ENCODE measurements at regions not wholly inside any gene's neighbourhood (a gene's known extent, or its start where the extent isn't known, plus 50 kb on each side); places are given as distances from the start of the nearest gene placed in this dataset.

GRCh38 chr16:8377864-8378263 is 212.4 kb downstream of the TMEM114 start:
- TF ChIP-seq, protein P1, sequence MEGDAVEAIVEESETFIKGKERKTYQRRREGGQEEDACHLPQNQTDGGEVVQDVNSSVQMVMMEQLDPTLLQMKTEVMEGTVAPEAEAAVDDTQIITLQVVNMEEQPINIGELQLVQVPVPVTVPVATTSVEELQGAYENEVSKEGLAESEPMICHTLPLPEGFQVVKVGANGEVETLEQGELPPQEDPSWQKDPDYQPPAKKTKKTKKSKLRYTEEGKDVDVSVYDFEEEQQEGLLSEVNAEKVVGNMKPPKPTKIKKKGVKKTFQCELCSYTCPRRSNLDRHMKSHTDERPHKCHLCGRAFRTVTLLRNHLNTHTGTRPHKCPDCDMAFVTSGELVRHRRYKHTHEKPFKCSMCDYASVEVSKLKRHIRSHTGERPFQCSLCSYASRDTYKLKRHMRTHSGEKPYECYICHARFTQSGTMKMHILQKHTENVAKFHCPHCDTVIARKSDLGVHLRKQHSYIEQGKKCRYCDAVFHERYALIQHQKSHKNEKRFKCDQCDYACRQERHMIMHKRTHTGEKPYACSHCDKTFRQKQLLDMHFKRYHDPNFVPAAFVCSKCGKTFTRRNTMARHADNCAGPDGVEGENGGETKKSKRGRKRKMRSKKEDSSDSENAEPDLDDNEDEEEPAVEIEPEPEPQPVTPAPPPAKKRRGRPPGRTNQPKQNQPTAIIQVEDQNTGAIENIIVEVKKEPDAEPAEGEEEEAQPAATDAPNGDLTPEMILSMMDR (optimal IDR thresholded peaks at IDR 0.05 in 1 of 3, IDR thresholded peaks at IDR 0.05 in 1 of 3, conservative IDR thresholded peaks at IDR 0.05 in 1 of 3; ENCODE audit: extremely low read depth in 1 of 3, insufficient read depth in 2 of 3, low read length in 3 of 3): no peak
- no peak for TF ChIP-seq EZH2 (IDR thresholded peaks at IDR 0.05; ENCODE audit: low read length)
